Fibroblast of mammary gland (primary cell): ENCODE measurements at regions not wholly inside any gene's neighbourhood (a gene's known extent, or its start where the extent isn't known, plus 50 kb on each side); places are given as distances from the start of the nearest gene placed in this dataset.
A peak's percentile ranks its signal among the peaks of the same experiment; 100 is the strongest.
"Not testable (repeated sequence)": the region's sequence is repeated elsewhere in the genome, so short reads cannot be mapped to it uniquely, and the experiment has no call there.

Experiments
- DNase-seq: peaks from one replicate; pipeline ENCODE4 v3.0.0-alpha.2; 2010; ENCODE audit warnings: low read depth
- H3K4me3 ChIP-seq: 2 replicates; pipeline ENCODE4 v1.5.1; 2011; ENCODE audit warnings: low read depth, mild to moderate bottlenecking, low read length, moderate library complexity; ENCODE audit not compliant: control insufficient read depth
- CTCF ChIP-seq: conservative IDR thresholded peaks from 2 replicates; pipeline ENCODE4 v1.5.1; 2011; ENCODE audit warnings: low read depth, low read length, inconsistent platforms; ENCODE audit not compliant: control insufficient read depth, insufficient read depth

GRCh38 chr17:19470530-19471261 lies 59.7 kb downstream of the RNF112 start:
- peak; percentile 47 for DNase-seq
- no peak for TF ChIP-seq CTCF
- peak overlapping the region; percentile 40 for H3K4me3 ChIP-seq

- DNase-seq, H3K4me3 ChIP-seq: not testable (repeated sequence)
Measured at GRCh38 chr17:19474405-19474804, 59.2 kb upstream of the SLC47A1 start.

- not testable (repeated sequence) for DNase-seq, H3K4me3 ChIP-seq
Measured at GRCh38 chr17:19475800-19476199, 57.9 kb upstream of the SLC47A1 start.

GRCh38 chr17:19482576-19482975 lies 51.1 kb upstream of the SLC47A1 start:
- no peak for TF ChIP-seq CTCF
- DNase-seq: peak; percentile 34

More at GRCh38 chr17:19482576-19482975, 51.1 kb upstream of the SLC47A1 start:
- no peak overlapping the region for H3K4me3 ChIP-seq
